ENCODE measurements at regions not wholly inside any gene's neighbourhood (a gene's known extent, or its start where the extent isn't known, plus 50 kb on each side); places are given as distances from the start of the nearest gene placed in this dataset.

- no peak for DNase-seq (ENCODE audit: low read depth in 1 of 2, low spot score in 1 of 2)
- no peak overlapping the region for H3K4me3 ChIP-seq (replicated peaks; ENCODE audit: insufficient read depth, low read length)
- TF ChIP-seq REST (IDR thresholded peaks at IDR 0.05; ENCODE audit: insufficient replicate concordance, low read depth) (no peak), CTCF (IDR thresholded peaks at IDR 0.05; ENCODE audit: insufficient read depth, low read length) (no peak), SPI1 (IDR thresholded peaks at IDR 0.05; ENCODE audit: borderline replicate concordance, low read depth) (no peak), POLR2AphosphoS5 (IDR thresholded peaks at IDR 0.05; ENCODE audit: low read depth) (no peak)
Observed at GRCh38 chr18:66440433-66440832, 163.5 kb downstream of the CDH19 start.

GRCh38 chr18:66439670-66440069, 164.2 kb downstream of the CDH19 start:
- no peak overlapping the region for H3K4me3 ChIP-seq (replicated peaks; ENCODE audit: insufficient read depth, low read length)
- TF ChIP-seq REST (IDR thresholded peaks at IDR 0.05; ENCODE audit: insufficient replicate concordance, low read depth) (no peak), CTCF (IDR thresholded peaks at IDR 0.05; ENCODE audit: insufficient read depth, low read length) (no peak), POLR2AphosphoS5 (IDR thresholded peaks at IDR 0.05; ENCODE audit: low read depth) (no peak), SPI1 (IDR thresholded peaks at IDR 0.05; ENCODE audit: borderline replicate concordance, low read depth) (no peak), GABPA (IDR thresholded peaks at IDR 0.05; ENCODE audit: low read depth) (no peak)
- no peaks in the 10 kb centered on the region for H3K27me3 ChIP-seq (ENCODE audit: insufficient read depth, poor library complexity, severe bottlenecking)
- no peak for DNase-seq (ENCODE audit: low read depth in 1 of 2, low spot score in 1 of 2)
- H3K27ac ChIP-seq (replicated peaks): no peak overlapping the region

More at GRCh38 chr18:66440433-66440832, 163.5 kb downstream of the CDH19 start:
- no peak overlapping the region for H3K27ac ChIP-seq (replicated peaks)
- no peaks in the 10 kb centered on the region for H3K27me3 ChIP-seq (ENCODE audit: insufficient read depth, poor library complexity, severe bottlenecking)

- H3K27me3 ChIP-seq (ENCODE audit: insufficient read depth, poor library complexity, severe bottlenecking): no peaks in the 10 kb centered on the region
- TF ChIP-seq SPI1 (IDR thresholded peaks at IDR 0.05; ENCODE audit: borderline replicate concordance, low read depth): no peak
- no peak for TF ChIP-seq GABPA (IDR thresholded peaks at IDR 0.05; ENCODE audit: low read depth)
- TF ChIP-seq REST (IDR thresholded peaks at IDR 0.05; ENCODE audit: insufficient replicate concordance, low read depth): no peak
- TF ChIP-seq CTCF (IDR thresholded peaks at IDR 0.05; ENCODE audit: insufficient read depth, low read length): no peak
- no peak for TF ChIP-seq POLR2AphosphoS5 (IDR thresholded peaks at IDR 0.05; ENCODE audit: low read depth)
- H3K4me3 ChIP-seq (replicated peaks; ENCODE audit: insufficient read depth, low read length): no peak overlapping the region
- no peak for DNase-seq (ENCODE audit: low read depth in 1 of 2, low spot score in 1 of 2)
- no peak overlapping the region for H3K27ac ChIP-seq (replicated peaks)
Observed at GRCh38 chr18:66438711-66439536, 165.0 kb downstream of the CDH19 start.

Data from HL-60 (cell line).